Kidney glomerular epithelial cell (primary cell): ENCODE measurements at regions not wholly inside any gene's neighbourhood (a gene's known extent, or its start where the extent isn't known, plus 50 kb on each side); places are given as distances from the start of the nearest gene placed in this dataset.
"Not testable (repeated sequence)": the region's sequence is repeated elsewhere in the genome, so short reads cannot be mapped to it uniquely, and the experiment has no call there.

ENCODE experiments used
- DNase-seq: peaks from one replicate; lab custom pipeline; 2025; lab: John Stamatoyannopoulos, UW

GRCh38 chr3:137438561-137438960 is 325.6 kb upstream of the SOX14 start:
- DNase-seq = no peak

DNA sequence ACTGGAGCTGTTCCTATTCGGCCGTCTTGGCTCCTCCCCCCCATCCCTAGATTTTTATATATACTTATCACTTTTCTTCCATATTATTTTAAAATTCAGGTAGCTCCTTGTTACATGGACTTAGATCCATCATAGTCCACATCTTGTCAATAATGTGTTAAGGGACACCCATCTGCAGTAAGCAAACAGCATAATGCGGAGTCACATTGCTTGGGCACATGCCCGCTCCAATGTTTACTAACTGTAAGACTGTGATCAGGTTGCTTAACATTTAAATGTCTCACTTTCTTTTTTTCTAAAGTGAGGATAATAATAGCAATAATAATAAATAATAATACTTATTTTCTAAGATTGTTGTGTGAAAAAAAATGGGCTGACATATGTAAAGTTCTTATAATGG is 303.2 kb upstream of the SOX14 start:
- DNase-seq = no peak

DNA sequence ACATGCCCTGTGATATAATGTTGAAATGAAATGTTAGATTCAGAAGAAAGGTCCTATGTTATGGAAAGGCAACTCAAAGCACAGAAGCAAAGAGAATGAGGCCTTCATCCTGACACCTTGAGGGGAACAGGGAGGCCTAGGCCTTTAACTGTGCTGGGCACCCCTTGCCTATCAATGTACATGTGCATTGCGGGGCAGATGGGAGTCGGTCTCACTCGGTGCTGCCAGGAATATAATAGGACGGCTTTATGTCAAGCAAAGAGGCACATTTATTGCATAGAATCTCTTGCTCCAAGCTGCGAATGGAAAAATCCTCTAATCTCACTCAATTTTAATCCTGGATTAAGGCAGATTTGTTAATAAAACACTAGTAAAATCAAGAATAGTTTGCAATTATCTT is 301.0 kb upstream of the SOX14 start:
- DNase-seq = no peak

DNA sequence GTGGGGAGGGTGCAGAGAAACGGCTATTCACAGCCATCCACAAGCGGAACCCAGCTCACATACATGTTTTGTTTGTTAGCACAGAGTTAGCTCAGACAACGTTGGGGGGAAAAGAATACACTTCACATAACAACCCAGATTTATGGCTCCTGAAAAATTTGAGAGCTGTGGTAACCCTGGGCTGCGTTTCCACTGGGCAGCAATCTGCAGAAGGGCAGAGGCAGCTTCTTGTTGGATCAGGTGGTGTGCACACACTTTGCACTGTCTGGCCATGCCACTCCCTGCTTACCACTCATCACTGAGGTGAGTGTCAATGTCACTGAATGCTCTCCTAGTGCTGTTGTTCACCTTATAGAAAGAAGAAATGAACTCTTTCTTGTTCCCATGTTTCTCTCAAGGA is 299.8 kb upstream of the SOX14 start:
- no peak for DNase-seq

DNA sequence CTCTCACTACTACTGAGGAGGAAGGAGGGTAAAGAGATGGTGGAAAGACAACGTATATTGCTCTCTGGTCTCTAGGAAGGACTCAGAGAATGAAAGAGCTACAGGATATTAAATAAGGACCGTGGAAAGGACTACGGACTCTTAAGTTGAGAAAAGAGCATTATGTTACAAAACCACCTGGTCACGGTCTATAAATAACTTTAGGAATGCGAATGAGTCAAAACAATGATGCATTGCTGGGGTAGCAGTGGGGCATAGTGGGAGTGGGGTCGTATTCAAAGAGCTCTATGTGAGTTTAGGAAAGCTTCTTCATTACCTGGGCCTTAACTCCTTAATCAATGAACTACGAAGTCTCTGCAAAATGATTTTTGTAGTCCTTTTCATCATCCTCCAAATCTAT is 295.7 kb upstream of the SOX14 start:
- no peak for DNase-seq

GRCh38 chr3:137469263-137469662 is 294.9 kb upstream of the SOX14 start:
- no peak for DNase-seq

DNA sequence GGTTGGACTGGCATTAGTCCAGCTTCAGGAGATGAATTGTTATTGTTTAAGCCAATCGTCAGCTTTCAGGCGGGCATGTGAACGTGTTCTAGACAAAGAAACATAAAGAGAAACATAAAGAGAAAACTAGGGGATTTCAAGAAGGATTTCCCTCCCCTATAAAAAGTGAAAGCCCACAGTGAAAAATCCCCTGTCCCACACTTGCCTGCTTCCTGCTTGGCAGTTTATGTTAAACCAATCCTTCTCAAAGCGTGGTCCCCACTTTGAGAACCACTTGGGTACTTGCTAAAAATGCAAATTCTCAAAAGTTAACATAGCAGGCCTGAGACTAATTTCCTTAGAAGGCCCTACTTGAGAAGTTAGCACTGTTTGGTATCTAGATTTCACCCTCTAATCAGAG is 293.0 kb upstream of the SOX14 start:
- no peak for DNase-seq

DNA sequence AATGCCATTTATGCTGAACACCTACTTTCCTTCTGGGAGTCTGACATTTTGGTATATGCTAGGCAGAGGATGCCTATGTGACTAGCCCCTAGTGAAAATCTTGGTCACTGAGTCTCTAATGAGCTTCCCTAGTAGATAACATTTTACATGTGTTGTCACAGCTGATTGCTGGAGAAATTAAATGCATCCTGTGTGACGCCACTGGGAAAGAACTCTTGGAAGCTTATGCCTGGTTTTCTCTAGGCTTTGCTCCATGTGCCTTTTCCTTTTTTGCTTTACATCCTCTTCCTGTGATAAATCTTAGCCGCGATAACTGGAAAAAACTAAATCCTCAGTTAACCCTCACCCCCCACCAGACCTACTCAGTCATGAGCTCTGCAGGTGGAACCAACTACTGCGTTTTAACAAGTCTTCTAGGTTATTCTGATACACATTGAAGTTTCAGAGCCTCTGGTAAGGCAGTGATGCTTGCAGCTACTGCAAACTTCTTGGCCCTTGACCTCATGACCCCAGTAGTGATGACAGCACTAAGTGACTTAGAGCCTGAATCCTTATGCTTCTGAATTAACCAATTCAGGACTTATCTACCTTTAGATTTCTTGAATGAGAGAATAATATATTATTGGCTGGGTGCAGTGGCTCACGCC is 292.4 kb upstream of the SOX14 start:
- no peak for DNase-seq

DNA sequence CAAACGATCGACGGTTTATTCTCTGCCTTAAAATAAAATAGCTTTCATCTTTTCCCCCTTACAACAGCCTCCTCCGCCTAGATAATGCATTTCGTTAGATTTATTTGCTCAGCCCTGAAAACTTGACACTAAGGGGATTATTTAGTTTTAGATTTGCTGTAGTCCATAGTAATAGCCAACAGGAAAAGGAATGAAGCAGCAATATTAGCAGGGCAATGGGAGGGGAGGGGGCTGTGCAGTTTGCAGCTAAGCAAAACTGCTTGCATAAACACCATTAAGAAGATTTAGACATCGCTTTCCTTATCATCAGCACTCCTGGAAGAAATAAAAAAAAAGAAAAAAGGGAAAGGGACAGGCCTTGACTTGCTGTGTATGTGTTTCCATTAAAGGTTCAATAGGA is 286.5 kb upstream of the SOX14 start:
- no peak for DNase-seq

DNA sequence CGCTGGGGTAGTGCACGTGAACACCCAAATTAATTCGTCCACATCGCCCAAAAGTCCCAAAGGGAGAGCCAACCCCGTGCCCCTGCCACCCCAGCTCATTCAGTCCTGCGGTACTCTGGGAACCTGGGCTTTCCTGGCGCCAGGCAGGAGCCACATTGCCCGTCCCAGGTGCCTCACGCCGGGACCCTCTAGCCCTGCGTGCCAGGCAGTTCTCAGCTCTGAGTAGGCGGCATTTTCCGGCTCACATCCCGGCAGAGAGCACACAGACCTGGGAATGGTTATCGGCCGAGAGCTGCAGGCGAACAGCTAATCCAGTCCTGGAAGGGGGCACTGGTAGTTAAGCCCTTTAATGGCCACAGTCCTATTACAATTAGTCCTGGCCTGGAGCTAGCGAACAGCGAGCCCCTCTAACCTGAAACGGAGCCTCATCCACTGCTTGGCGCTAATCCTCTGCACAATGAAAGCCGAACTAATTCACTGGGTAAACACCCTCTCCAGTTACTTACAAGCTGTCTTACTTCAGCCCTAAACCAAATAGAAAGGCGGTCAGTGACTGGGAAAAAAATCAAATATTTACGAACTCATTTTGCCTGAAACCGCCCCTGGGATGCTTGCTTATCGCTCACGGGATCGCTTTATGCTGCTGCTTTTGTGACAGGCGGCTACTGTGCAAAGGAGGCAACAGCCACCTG is 254.6 kb upstream of the SOX14 start:
- no peak for DNase-seq

DNA sequence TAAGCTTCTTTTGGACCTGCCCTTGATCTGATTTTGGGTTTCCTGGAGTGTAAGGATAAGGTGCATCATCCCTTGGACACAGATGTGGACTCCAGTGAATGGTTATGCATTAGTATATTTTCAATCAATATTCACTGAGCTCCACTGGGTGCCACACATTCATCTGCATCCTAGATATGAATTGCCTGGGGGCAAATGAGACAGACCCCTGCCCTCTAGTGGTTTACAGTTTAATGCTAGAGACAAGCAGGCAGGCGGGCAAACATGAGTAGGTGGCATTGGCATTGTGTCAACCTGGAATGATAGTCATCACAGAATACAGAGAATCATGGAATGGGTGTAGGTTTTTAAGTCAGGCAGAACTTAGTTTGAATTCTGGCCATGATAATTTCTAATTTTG is 252.5 kb upstream of the SOX14 start:
- DNase-seq = no peak

- DNase-seq = no peak
Observed at GRCh38 chr3:137514853-137515252, 249.3 kb upstream of the SOX14 start.

DNA sequence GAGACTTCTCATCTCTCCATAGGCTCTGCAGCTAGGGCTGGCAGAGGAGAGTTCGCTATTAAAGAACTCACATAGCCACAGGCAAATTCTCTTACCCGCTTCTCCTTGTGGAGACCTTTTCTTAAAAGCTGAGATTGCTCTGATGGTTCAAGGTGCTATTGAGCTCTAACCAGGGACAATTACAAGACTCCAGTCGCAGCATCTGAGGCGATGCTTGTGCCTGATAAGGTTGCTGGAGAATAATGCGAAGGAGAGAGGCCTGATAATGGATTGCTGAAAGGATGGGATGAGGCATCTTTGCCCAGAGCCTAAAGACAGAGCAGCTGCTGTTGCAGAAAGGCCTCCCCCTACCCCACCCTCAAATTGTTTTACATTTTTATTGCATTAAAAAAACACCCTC is 244.5 kb upstream of the SOX14 start:
- no peak for DNase-seq

DNA sequence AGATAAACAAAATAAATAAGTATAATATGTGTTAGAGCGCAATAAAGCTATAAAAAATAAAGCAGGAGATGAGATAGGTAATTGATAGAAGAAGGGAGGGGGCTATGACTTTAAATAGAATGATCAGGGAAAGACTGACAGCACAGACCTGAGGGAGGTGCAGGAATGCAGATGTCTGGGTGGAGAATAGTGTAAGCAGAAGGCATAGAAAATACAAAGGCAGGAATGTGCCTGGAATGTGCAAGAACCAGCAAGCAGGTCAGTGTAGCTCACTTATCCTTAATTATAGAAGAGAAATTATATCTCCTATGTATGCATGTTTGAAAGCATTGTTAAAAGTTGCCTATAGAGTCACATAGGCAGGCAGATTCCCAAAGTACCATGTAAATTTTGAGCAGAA is 239.4 kb upstream of the SOX14 start:
- DNase-seq = no peak

DNA sequence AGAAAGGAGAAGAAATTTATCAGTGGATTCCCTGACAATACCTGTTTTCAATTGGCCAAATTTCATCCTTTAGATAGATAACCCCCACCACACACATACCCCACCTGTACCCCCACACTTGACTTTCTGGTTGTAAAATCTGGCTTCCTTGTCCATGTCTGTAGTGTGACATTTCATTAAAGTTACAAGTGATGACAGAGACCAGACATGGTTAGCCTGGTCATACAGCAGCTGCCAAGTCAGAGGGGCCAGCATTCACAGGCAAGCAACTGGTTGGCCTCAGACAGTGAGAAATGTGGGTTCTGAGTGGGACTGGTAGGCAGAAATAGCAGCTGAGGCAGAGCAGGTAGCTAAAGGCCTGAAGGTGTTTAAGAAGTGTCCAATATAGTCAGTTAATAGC is 238.6 kb upstream of the SOX14 start:
- DNase-seq = no peak

DNA sequence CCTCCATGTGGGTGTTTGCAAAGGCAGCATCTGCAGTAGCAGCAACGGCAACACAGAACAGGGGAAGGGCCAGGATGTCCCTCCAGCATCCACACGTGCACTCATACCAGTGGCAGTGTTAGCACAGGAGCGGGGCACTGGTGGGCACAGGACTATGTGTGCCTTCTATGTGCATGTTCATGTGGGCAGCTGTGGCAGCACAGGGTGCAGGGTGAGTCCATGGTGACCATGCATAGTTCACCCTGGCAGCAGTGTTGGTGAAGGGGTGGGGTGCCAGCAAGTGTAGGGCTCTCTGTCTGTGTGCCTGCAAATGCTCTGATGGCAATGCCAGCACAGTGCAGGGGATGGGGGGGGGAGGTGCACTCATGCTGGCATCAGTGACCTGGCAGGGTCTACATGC is 222.1 kb upstream of the SOX14 start:
- DNase-seq = no peak

GRCh38 chr3:137554242-137554641 is 209.9 kb upstream of the SOX14 start:
- DNase-seq = no peak

GRCh38 chr3:137568880-137569279 is 195.2 kb upstream of the SOX14 start:
- no peak for DNase-seq

DNA sequence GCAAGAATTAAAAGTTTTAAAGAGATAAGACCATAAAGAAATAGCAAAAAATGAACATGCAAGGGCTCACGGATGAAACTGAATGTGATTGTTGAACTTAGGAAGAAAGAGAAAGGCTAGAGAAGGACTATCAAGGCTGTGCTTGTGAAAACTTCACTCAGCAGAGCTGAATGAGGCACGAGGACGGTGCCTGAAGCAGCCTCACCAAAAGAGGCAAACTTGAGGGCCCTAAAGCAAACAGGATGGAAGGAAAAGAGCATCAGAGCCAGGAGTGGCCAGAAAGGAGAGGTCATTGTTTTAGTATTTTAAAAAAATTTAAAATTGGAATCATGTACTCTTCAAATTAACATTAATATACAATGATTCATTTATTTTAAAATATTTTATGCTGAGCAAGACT is 191.2 kb upstream of the SOX14 start:
- DNase-seq = no peak

GRCh38 chr3:137582484-137582883 is 181.6 kb upstream of the SOX14 start:
- DNase-seq = no peak

- DNase-seq = no peak
Observed at GRCh38 chr3:137583256-137583655, 180.9 kb upstream of the SOX14 start.

DNA sequence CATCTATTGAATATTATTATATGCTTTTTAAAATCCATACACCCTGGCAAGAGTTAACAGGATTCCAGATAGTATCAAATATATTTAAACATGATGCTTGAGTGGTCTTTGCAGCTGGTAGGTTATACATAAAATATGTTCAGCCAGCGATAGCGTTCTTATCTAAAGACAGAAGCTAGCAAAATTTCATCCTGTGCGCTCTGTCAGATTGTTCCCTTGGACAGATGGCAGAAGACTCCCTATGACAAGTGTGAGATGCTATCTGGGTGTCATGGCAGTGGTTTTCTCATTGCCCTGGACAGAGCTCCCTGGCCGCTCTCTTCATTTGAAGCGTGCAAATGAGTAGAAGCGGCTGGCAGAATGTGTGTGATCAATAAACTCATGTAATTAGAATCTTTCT is 175.2 kb upstream of the SOX14 start:
- DNase-seq = no peak

- not testable (repeated sequence) for DNase-seq
Observed at GRCh38 chr3:137595415-137595814, 168.7 kb upstream of the SOX14 start.

GRCh38 chr3:137610723-137611122 is 153.4 kb upstream of the SOX14 start:
- no peak for DNase-seq
